ENCODE measurements at regions not wholly inside any gene's neighbourhood (a gene's known extent, or its start where the extent isn't known, plus 50 kb on each side); places are given as distances from the start of the nearest gene placed in this dataset.
A peak's percentile ranks its signal among the peaks of the same experiment; 100 is the strongest.

DNA sequence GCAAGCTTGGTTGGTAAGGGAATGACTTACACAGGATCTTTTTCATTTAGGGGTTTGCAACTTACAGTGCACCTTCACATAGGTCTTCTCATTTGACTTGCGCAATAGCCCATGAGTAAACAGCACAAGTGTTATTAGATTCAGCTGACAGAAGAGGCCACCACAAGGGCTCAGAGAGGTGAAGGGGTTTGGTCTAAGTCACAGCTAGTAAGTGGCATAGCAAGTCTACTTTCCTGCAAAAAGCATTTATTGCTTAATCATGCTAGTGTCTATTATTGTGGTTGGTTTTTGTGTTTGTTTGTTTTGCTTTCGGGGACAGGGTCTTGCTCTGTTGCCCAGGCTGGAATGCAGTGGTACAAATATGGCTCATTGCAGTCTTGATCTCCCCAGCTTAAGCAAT, 83.3 kb downstream of the SPRY1 start:
- intact Hi-C loops (cut with DNase I), result no loop called here
- H3K4me1 ChIP-seq, result peaks cover 12% of the 10 kb centered on the region
- TF ChIP-seq, protein P1, sequence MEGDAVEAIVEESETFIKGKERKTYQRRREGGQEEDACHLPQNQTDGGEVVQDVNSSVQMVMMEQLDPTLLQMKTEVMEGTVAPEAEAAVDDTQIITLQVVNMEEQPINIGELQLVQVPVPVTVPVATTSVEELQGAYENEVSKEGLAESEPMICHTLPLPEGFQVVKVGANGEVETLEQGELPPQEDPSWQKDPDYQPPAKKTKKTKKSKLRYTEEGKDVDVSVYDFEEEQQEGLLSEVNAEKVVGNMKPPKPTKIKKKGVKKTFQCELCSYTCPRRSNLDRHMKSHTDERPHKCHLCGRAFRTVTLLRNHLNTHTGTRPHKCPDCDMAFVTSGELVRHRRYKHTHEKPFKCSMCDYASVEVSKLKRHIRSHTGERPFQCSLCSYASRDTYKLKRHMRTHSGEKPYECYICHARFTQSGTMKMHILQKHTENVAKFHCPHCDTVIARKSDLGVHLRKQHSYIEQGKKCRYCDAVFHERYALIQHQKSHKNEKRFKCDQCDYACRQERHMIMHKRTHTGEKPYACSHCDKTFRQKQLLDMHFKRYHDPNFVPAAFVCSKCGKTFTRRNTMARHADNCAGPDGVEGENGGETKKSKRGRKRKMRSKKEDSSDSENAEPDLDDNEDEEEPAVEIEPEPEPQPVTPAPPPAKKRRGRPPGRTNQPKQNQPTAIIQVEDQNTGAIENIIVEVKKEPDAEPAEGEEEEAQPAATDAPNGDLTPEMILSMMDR (IDR thresholded peaks at IDR 0.05), result no peak
- DNase-seq (no peak), ATAC-seq (peak; percentile 48 to 67 (median 60))
- no peaks in the 10 kb centered on the region for H3K36me3 ChIP-seq (ENCODE audit: insufficient read depth in 1 of 2, low read depth in 1 of 2)
- no peak overlapping the region for H3K4me3 ChIP-seq
- WGBS, 3 donors, result 55 to 98% (median 96%) methylated on average over 2 of the region's 2 CpGs
- no peaks in the 10 kb centered on the region for H3K9me3 ChIP-seq
- no peaks in the 10 kb centered on the region for H3K27me3 ChIP-seq (ENCODE audit: insufficient read depth in 3 of 3, low read length in 2 of 3)
- no peak overlapping the region for H3K27ac ChIP-seq

DNA sequence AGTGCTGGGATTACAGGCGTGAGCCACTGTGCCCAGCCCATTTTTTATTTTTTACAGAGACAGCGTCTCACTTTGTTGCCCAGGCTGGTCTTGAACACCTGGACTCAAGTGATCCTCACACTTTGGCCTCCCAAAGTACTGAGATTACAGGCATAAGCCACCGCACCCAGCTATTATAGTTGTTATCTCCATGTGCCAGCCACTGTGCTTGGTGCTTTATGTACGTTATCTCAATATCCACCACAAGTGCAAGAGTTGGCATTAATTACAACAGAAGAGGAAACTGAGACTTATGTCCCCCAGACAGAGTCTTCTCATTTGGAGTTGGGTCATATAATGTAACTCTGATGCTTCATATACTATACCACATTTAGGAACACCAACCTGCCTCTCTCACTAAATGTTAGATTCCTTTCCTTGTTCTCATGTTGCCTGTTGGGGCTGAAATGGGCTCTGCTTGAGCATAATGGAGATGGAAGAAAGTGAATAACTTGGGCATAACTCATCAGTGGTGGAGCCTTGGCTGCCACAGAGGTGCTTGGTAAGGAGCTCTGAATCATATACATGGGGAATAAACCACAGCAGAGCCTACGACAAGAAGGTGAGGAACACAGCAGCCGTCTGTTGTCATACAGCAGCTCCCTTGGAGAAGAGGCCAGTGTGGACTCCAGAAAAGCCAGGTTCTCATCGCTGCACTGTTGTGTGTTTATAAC, 84.3 kb downstream of the SPRY1 start:
- intact Hi-C loops (cut with DNase I), result no loop called here
- Histone ChIP-seq H3K4me1 (peaks cover 12% of the 10 kb centered on the region), H3K27me3 (ENCODE audit: insufficient read depth in 3 of 3, low read length in 2 of 3) (no peaks in the 10 kb centered on the region), H3K36me3 (ENCODE audit: insufficient read depth in 1 of 2, low read depth in 1 of 2) (no peaks in the 10 kb centered on the region), H3K9me3 (no peaks in the 10 kb centered on the region), H3K4me3 (no peak overlapping the region), H3K27ac (no peak overlapping the region)
- TF ChIP-seq, protein P1 (IDR thresholded peaks at IDR 0.05), result no peak
- 85 to 95% (median 86%) methylated on average over 7 of the region's 7 CpGs for WGBS, 3 donors
- DNase-seq (no peak), ATAC-seq (no peak)

DNA sequence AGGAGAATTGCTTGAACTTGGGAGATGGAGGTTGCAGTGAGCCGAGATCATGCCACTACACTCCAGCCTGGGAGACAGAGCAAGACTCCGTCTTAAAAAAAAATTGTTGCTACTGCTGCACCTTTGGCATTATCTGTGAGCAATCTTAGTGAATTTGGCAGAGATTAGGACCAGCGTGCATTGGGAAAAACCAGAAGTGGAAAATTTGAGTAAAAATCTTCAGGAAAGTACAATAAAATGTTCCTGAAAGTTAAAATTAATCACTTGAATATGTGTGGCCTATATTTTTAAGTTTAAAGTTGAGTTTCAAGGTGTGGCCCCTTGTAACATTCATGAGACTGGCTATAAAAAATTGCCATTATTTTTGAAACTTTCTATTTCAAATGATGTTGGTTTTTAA, 85.1 kb downstream of the SPRY1 start:
- H3K4me1 ChIP-seq, result peaks cover 12% of the 10 kb centered on the region
- WGBS, 3 donors, result 79 to 89% (median 86%) methylated on average over 3 of the region's 3 CpGs

DNA sequence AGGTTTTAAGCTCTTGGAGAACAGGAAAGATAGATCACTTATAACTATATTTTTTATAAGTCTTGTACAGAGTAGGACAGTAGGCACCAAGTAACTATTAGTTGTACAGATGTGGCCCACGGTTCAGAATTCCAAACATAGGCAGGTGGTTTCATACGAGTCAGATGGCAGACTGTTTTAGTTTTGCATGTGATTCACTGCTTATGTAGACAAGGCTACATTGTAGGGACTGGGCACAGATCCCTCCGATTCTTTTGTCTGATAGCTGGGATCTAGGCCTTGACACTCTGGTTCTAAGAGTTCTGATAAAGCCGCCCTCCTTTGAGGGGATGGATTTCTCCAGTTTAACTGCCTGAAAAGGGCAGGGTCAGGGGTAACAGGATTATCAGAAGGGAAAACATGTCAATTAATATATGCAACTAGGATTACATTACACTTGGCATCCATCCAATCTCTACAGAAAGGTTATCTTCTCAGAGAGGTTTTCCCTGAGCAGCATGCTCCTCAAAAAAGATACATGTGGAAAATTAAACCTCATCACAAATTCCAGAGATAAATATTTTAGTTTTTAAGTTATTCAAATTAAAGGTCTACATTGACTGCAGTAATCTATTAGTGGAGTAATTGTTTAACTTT, 87.8 kb downstream of the SPRY1 start:
- ATAC-seq (no peak), DNase-seq (no peak)
- WGBS, 3 donors, result 60 to 91% (median 78%) methylated on average over 4 of the region's 4 CpGs
- TF ChIP-seq, protein P1 (IDR thresholded peaks at IDR 0.05), result no peak
- Histone ChIP-seq H3K27me3 (ENCODE audit: insufficient read depth in 3 of 3, low read length in 2 of 3) (no peaks in the 10 kb centered on the region), H3K4me1 (peaks cover 6% of the 10 kb centered on the region), H3K9me3 (no peaks in the 10 kb centered on the region), H3K27ac (no peak overlapping the region), H3K36me3 (ENCODE audit: insufficient read depth in 1 of 2, low read depth in 1 of 2) (no peaks in the 10 kb centered on the region), H3K4me3 (no peak overlapping the region)
- intact Hi-C loops (cut with DNase I), result no loop called here

More for the DNA sequence above, 85.1 kb downstream of the SPRY1 start:
- no peak overlapping the region for H3K27ac ChIP-seq
- DNase-seq (no peak), ATAC-seq (no peak)
- no peak overlapping the region for H3K4me3 ChIP-seq
- intact Hi-C loops (cut with DNase I), result no loop called here
- H3K27me3 ChIP-seq (ENCODE audit: insufficient read depth in 3 of 3, low read length in 2 of 3), result no peaks in the 10 kb centered on the region
- H3K9me3 ChIP-seq, result no peaks in the 10 kb centered on the region
- H3K36me3 ChIP-seq (ENCODE audit: insufficient read depth in 1 of 2, low read depth in 1 of 2), result no peaks in the 10 kb centered on the region
- TF ChIP-seq, protein P1 (IDR thresholded peaks at IDR 0.05), result no peak

All from psoas muscle (tissue), 7 donors.